OCI-LY1 (cell line): ENCODE measurements at regions not wholly inside any gene's neighbourhood (a gene's known extent, or its start where the extent isn't known, plus 50 kb on each side); places are given as distances from the start of the nearest gene placed in this dataset.

ENCODE experiments used
- H2AFZ ChIP-seq: fragments of 200-600 bp; sonication (generic), shearing (Covaris generic); 2 replicates; pipeline ENCODE4 v1.6.0; 2014; ENCODE audit warnings: antibody characterized with exemption, mild to moderate bottlenecking, low read length
- H3F3A ChIP-seq: fragments of 200-600 bp; sonication (generic), shearing (Covaris generic); 2 replicates; pipeline ENCODE4 v1.6.0; 2014; ENCODE audit warnings: mild to moderate bottlenecking, antibody characterized with exemption, low read length, moderate library complexity; ENCODE audit not compliant: insufficient read depth
- H3K27ac ChIP-seq: fragments of 200-600 bp; sonication (generic); 2 replicates; pipeline ENCODE4 v1.5.1; 2014; ENCODE audit warnings: low read length, mixed run types, mild to moderate bottlenecking, low read depth; ENCODE audit not compliant: poor library complexity, severe bottlenecking
- H3K27me3 ChIP-seq: fragments of 200-600 bp; sonication (generic); 2 replicates; pipeline ENCODE4 v1.6.0; 2014; ENCODE audit warnings: antibody characterized with exemption, mild to moderate bottlenecking, low read length, moderate library complexity; ENCODE audit not compliant: insufficient read depth
- H3K36me3 ChIP-seq: fragments of 200-600 bp; sonication (generic); 2 replicates; pipeline ENCODE4 v1.6.1; 2014; ENCODE audit warnings: mild to moderate bottlenecking, antibody characterized with exemption, low read length, moderate library complexity, mixed read lengths; ENCODE audit not compliant: insufficient read depth
- H3K4me1 ChIP-seq: fragments of 200-600 bp; sonication (generic); 2 replicates; pipeline ENCODE4 v1.5.1; 2014; ENCODE audit warnings: mild to moderate bottlenecking, low read length, moderate library complexity; ENCODE audit not compliant: insufficient read depth, severe bottlenecking
- H3K4me2 ChIP-seq: fragments of 200-600 bp; sonication (generic), shearing (Covaris generic); 2 replicates; pipeline ENCODE4 v1.6.1; 2014; ENCODE audit warnings: low read length
- H3K4me3 ChIP-seq: fragments of 200-600 bp; sonication (generic); 2 replicates; pipeline ENCODE4 v1.5.1; 2014; ENCODE audit warnings: low read length, low read depth, mild to moderate bottlenecking, mixed read lengths; ENCODE audit not compliant: poor library complexity, severe bottlenecking
- H3K79me2 ChIP-seq: fragments of 200-600 bp; shearing (Covaris generic); 2 replicates; pipeline ENCODE4 v1.6.1; 2016; ENCODE audit warnings: mixed run types, low read length, mixed read lengths; ENCODE audit not compliant: insufficient read depth
- H3K9ac ChIP-seq: fragments of 200-600 bp; sonication (generic), shearing (Covaris generic); 2 replicates; pipeline ENCODE4 v1.6.1; 2014; ENCODE audit warnings: mild to moderate bottlenecking, low read length, mixed read lengths
- H3K9me2 ChIP-seq: fragments of 200-600 bp; sonication (generic), shearing (Covaris generic); 2 replicates; pipeline ENCODE4 v1.6.1; 2014; ENCODE audit warnings: low read depth, mild to moderate bottlenecking, low read length, mixed read lengths
- H3K9me3 ChIP-seq: fragments of 200-600 bp; shearing (Covaris generic); 2 replicates; pipeline ENCODE4 v1.6.1; 2014; ENCODE audit warnings: low read length, mixed read lengths
- H4K20me1 ChIP-seq: fragments of 200-600 bp; sonication (generic), shearing (Covaris generic); 2 replicates; pipeline ENCODE4 v1.6.0; 2016; ENCODE audit warnings: mild to moderate bottlenecking, low read length; ENCODE audit not compliant: insufficient read depth
- CTCF ChIP-seq: fragments of 200-600 bp; sonication (generic), shearing (Covaris generic); IDR thresholded peaks from 2 replicates; pipeline ENCODE4 v1.5.1; 2017; ENCODE audit warnings: mild to moderate bottlenecking, antibody characterized with exemption, low read length, moderate library complexity, mixed read lengths
- EZH2 ChIP-seq: fragments of 200-600 bp; sonication (generic), shearing (Covaris generic); IDR thresholded peaks from 2 replicates; pipeline ENCODE4 v1.8.0; 2017; ENCODE audit warnings: borderline replicate concordance, mixed run types, mild to moderate bottlenecking, antibody characterized with exemption, low read length, moderate library complexity, mixed read lengths

- H3K9ac ChIP-seq: no peak overlapping the region
- no peaks in the 10 kb centered on the region for H4K20me1 ChIP-seq
- no peak overlapping the region for H2AFZ ChIP-seq
- H3K27me3 ChIP-seq: no peaks in the 10 kb centered on the region
- TF ChIP-seq EZH2 (no peak), CTCF (no peak)
- H3K4me2 ChIP-seq: no peak overlapping the region
- no peak overlapping the region for H3K27ac ChIP-seq
- H3K4me1 ChIP-seq: no peaks in the 10 kb centered on the region
- no peaks in the 10 kb centered on the region for H3K79me2 ChIP-seq
- H3K36me3 ChIP-seq: no peaks in the 10 kb centered on the region
- no peak overlapping the region for H3K4me3 ChIP-seq
- no peaks in the 10 kb centered on the region for H3K9me2 ChIP-seq
- no peaks in the 10 kb centered on the region for H3F3A ChIP-seq
- H3K9me3 ChIP-seq: no peaks in the 10 kb centered on the region
These were observed 201.2 kb upstream of the ADAMTS5 start for GRCh38 chr21:27168084-27168483.

GRCh38 chr21:27164208-27165177 is 197.6 kb upstream of the ADAMTS5 start:
- Histone ChIP-seq H3K9me3 (no peaks in the 10 kb centered on the region), H2AFZ (no peak overlapping the region), H3K4me2 (no peak overlapping the region), H3K9ac (no peak overlapping the region), H3K4me1 (no peaks in the 10 kb centered on the region), H3K27ac (no peak overlapping the region), H3K4me3 (no peak overlapping the region), H3K36me3 (no peaks in the 10 kb centered on the region), H3K27me3 (no peaks in the 10 kb centered on the region), H3K79me2 (no peaks in the 10 kb centered on the region), H3K9me2 (no peaks in the 10 kb centered on the region), H3F3A (no peaks in the 10 kb centered on the region), H4K20me1 (no peaks in the 10 kb centered on the region)
- TF ChIP-seq CTCF: no peak
- no peak for TF ChIP-seq EZH2

DNA sequence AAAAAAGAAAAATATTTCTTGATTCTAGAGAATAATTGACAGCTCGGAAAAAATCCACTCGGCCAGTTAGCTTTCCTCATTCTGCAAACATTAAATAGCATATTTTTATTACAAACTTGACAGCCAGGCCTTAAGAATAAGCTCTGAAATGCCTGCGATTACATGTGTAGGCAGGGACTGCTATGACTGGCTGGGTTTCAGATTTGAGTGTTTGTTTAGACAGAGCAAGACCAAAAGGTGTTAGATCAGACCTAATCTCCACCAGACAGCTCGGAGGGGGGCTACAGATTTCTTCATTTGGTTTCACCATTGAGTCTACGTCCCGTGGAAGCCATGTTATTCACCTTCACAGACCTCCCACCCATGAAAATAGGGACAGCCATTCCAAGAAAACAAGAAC is 192.1 kb upstream of the ADAMTS5 start:
- H3K27me3 ChIP-seq: no peaks in the 10 kb centered on the region
- no peaks in the 10 kb centered on the region for H3K9me2 ChIP-seq
- no peak overlapping the region for H3K27ac ChIP-seq
- H3K4me1 ChIP-seq: no peaks in the 10 kb centered on the region
- no peaks in the 10 kb centered on the region for H3F3A ChIP-seq
- H2AFZ ChIP-seq: no peak overlapping the region
- no peak overlapping the region for H3K4me2 ChIP-seq
- no peak overlapping the region for H3K4me3 ChIP-seq
- no peak for TF ChIP-seq EZH2
- TF ChIP-seq CTCF: no peak
- no peaks in the 10 kb centered on the region for H3K79me2 ChIP-seq
- H3K36me3 ChIP-seq: no peaks in the 10 kb centered on the region
- no peak overlapping the region for H3K9ac ChIP-seq
- no peaks in the 10 kb centered on the region for H3K9me3 ChIP-seq
- H4K20me1 ChIP-seq: no peaks in the 10 kb centered on the region
